Mesenchymal stem cell (in vitro differentiated cells and primary cell): ENCODE measurements at regions not wholly inside any gene's neighbourhood (a gene's known extent, or its start where the extent isn't known, plus 50 kb on each side); places are given as distances from the start of the nearest gene placed in this dataset.

Experiments used
- DNase-seq: peaks from one replicate; pipeline ENCODE4 v3.0.0-alpha.2; 2013
- H2AFZ ChIP-seq: one replicate; pipeline ENCODE4 v1.6.1; 2013; ENCODE audit warnings: low read depth, mild to moderate bottlenecking, control low read depth, inconsistent platforms, low read length, moderate library complexity
- H2AK5ac ChIP-seq: 2 replicates; pipeline ENCODE4 v1.6.1; 2013; ENCODE audit warnings: low read length, moderate library complexity, mild to moderate bottlenecking, inconsistent platforms; ENCODE audit not compliant: severe bottlenecking
- H2BK120ac ChIP-seq: one replicate; pipeline ENCODE4 v1.6.1; 2013; ENCODE audit warnings: low read depth, mild to moderate bottlenecking, inconsistent platforms, low read length, moderate library complexity
- H2BK12ac ChIP-seq, 2 experiments: one replicate each; pipeline ENCODE4 v1.6.1; 2013; ENCODE audit warnings: inconsistent platforms in 2 of 2, low read length in 2 of 2, mild to moderate bottlenecking in 2 of 2, moderate library complexity in 2 of 2, control low read depth in 1 of 2
- H2BK15ac ChIP-seq: one replicate; pipeline ENCODE4 v1.6.1; 2013; ENCODE audit warnings: mild to moderate bottlenecking, low read depth, inconsistent platforms; ENCODE audit not compliant: poor library complexity, severe bottlenecking
- H2BK5ac ChIP-seq: 2 replicates; pipeline ENCODE4 v1.6.1; 2013; ENCODE audit warnings: low read depth, mild to moderate bottlenecking, low read length, control low read depth, inconsistent platforms; ENCODE audit not compliant: poor library complexity, severe bottlenecking
- H3K14ac ChIP-seq, 2 experiments: one replicate each; pipeline ENCODE4 v1.6.1; 2013; ENCODE audit warnings: inconsistent platforms in 2 of 2, low read length in 2 of 2, control low read depth in 1 of 2, mild to moderate bottlenecking in 1 of 2, moderate library complexity in 1 of 2
- H3K18ac ChIP-seq, 2 experiments: one replicate each; pipeline ENCODE4 v1.6.1; 2013; ENCODE audit warnings: inconsistent platforms in 2 of 2, low read length in 2 of 2, control low read depth in 1 of 2, low read depth in 1 of 2, mild to moderate bottlenecking in 1 of 2
- H3K23ac ChIP-seq, 2 experiments: one replicate each; pipeline ENCODE4 v1.6.1; 2013; ENCODE audit warnings: inconsistent platforms in 2 of 2, low read length in 2 of 2, mild to moderate bottlenecking in 2 of 2, moderate library complexity in 2 of 2, control low read depth in 1 of 2
- H3K27ac ChIP-seq: 2 replicates; pipeline ENCODE4 v1.5.1; 2013; ENCODE audit warnings: mild to moderate bottlenecking, moderate library complexity, low read length, control low read depth, inconsistent platforms; ENCODE audit not compliant: poor library complexity, severe bottlenecking
- H3K27me3 ChIP-seq, 2 experiments: 2 replicates each; pipeline versions ENCODE4 v1.6.1 to v1.7.0; 2013; ENCODE audit warnings: low read length in 2 of 2, mild to moderate bottlenecking in 2 of 2, moderate library complexity in 2 of 2, control low read depth in 1 of 2, inconsistent platforms in 1 of 2; ENCODE audit not compliant: control insufficient read depth in 1 of 2, insufficient read depth in 1 of 2
- H3K36me3 ChIP-seq, 2 experiments: 2 replicates each; pipeline versions ENCODE4 v1.6.1 to v1.7.0; 2013; ENCODE audit warnings: low read length in 2 of 2, control low read depth in 1 of 2, inconsistent platforms in 1 of 2, low read depth in 1 of 2, mild to moderate bottlenecking in 1 of 2; ENCODE audit not compliant: insufficient read depth in 2 of 2, control insufficient read depth in 1 of 2
- H3K4ac ChIP-seq, 2 experiments: one replicate each; pipeline ENCODE4 v1.6.1; 2013; ENCODE audit warnings: inconsistent platforms in 2 of 2, low read length in 2 of 2, mild to moderate bottlenecking in 2 of 2, moderate library complexity in 2 of 2, control low read depth in 1 of 2, low read depth in 1 of 2
- H3K4me1 ChIP-seq: 2 replicates; pipeline ENCODE4 v1.6.1; 2013; ENCODE audit warnings: low read depth, low read length, control low read depth; ENCODE audit not compliant: control insufficient read depth, insufficient read depth
- H3K4me2 ChIP-seq: 2 replicates; pipeline ENCODE4 v1.6.1; 2013; ENCODE audit warnings: low read length, mild to moderate bottlenecking, inconsistent platforms; ENCODE audit not compliant: poor library complexity, severe bottlenecking
- H3K4me3 ChIP-seq, 2 experiments: 2 replicates each; pipeline versions ENCODE4 v1.5.1 to v1.7.0; 2013; ENCODE audit warnings: low read length in 2 of 2, mild to moderate bottlenecking in 2 of 2, control low read depth in 1 of 2, low read depth in 1 of 2; ENCODE audit not compliant: insufficient read depth in 1 of 2
- H3K79me1 ChIP-seq: replicated peaks from 2 replicates; pipeline ENCODE4 v1.6.1; 2013; ENCODE audit warnings: mild to moderate bottlenecking, control low read depth, low read length, inconsistent platforms; ENCODE audit not compliant: poor library complexity, severe bottlenecking
- H3K9ac ChIP-seq: 2 replicates; pipeline ENCODE4 v1.7.0; 2013; ENCODE audit warnings: mild to moderate bottlenecking, low read length, moderate library complexity
- H3K9me3 ChIP-seq: 2 replicates; pipeline ENCODE4 v1.7.0; 2013; ENCODE audit warnings: mild to moderate bottlenecking, low read length; ENCODE audit not compliant: control insufficient read depth
- H4K8ac ChIP-seq: one replicate; pipeline ENCODE4 v1.6.1; 2013; ENCODE audit warnings: inconsistent platforms, mild to moderate bottlenecking, low read length, moderate library complexity
- H4K91ac ChIP-seq: one replicate; pipeline ENCODE4 v1.6.1; 2013; ENCODE audit warnings: mild to moderate bottlenecking, low read length, inconsistent platforms
- WGBS: methylation state at CpG from one replicate; pipeline ENCODE4 v1.1.7; 2013; ENCODE audit warnings: mixed read lengths; 5-methylcytosine and 5-hydroxymethylcytosine counted together

DNA sequence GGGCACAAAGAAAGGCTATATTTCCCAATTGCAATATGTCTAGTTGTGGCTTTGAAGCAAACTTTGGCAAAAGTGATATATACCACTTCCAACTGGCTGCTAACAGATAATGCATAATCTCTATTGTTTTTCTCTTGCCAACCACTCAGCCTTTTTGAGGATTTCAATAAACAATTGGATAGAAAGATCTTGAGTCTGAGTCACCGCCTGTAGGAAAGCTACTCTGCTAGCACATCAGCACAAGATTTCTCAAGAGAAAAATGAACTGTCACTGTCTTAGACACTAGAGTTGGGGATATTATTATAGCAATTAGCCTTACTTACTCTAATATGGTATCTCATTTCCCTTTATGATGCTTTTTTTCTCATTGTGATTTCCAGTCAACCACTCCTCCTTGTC is 119.7 kb downstream of the SST start:
- Histone ChIP-seq H3K27ac (no peak overlapping the region), H4K91ac (no peak overlapping the region), H2BK5ac (no peak overlapping the region), H3K4me2 (no peak overlapping the region), H4K8ac (no peak overlapping the region), H3K14ac (no peak overlapping the region), H3K79me1 (no peaks in the 10 kb centered on the region), H2AK5ac (no peak overlapping the region), H2BK15ac (no peak overlapping the region), H3K9ac (no peak overlapping the region), H3K9me3 (no peaks in the 10 kb centered on the region), H2BK120ac (no peak overlapping the region), H3K4me1 (no peaks in the 10 kb centered on the region), H3K4ac (no peak overlapping the region), H3K27me3 (no peaks in the 10 kb centered on the region), H3K18ac (no peak overlapping the region), H3K23ac (no peak overlapping the region), H3K4me3 (no peak overlapping the region), H2BK12ac (no peak overlapping the region), H3K36me3 (no peaks in the 10 kb centered on the region), H2AFZ (no peak overlapping the region)
- DNase-seq: peak; percentile 9
- no CpG with 5 or more reads among the region's 1 CpG for WGBS

DNA sequence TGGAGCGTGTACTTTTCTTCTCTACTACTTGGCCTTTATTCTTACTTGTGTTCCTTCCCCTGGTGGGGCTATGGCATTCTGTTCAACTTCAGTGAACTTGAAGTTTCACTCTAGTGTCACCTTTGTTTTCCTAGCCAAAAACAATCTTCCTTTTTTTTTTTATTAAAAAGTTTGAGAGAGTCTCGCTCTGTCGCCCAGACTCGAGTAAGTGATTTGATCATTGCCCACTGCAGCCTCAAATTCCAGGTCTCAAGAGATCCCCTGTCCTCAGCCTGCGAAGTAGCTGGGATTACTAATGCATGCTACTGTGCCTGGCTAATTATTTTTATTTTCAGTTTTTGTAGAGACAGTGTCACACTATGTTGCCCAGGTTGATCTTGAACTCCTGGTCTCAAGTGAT is 124.8 kb downstream of the SST start:
- Histone ChIP-seq H3K23ac (no peak overlapping the region), H3K9me3 (no peaks in the 10 kb centered on the region), H3K18ac (no peak overlapping the region), H2BK5ac (no peak overlapping the region), H3K27ac (no peak overlapping the region), H4K8ac (no peak overlapping the region), H2BK120ac (no peak overlapping the region), H3K9ac (no peak overlapping the region), H3K14ac (no peak overlapping the region), H3K4me1 (no peaks in the 10 kb centered on the region), H3K4ac (no peak overlapping the region), H3K27me3 (no peaks in the 10 kb centered on the region), H2AFZ (no peak overlapping the region), H3K79me1 (no peaks in the 10 kb centered on the region), H2BK15ac (no peak overlapping the region), H3K36me3 (no peaks in the 10 kb centered on the region), H2BK12ac (no peak overlapping the region), H2AK5ac (no peak overlapping the region), H4K91ac (no peak overlapping the region), H3K4me3 (no peak overlapping the region), H3K4me2 (no peak overlapping the region)
- 90% methylated on average over 5 of the region's 5 CpGs for WGBS
- no peak for DNase-seq

DNA sequence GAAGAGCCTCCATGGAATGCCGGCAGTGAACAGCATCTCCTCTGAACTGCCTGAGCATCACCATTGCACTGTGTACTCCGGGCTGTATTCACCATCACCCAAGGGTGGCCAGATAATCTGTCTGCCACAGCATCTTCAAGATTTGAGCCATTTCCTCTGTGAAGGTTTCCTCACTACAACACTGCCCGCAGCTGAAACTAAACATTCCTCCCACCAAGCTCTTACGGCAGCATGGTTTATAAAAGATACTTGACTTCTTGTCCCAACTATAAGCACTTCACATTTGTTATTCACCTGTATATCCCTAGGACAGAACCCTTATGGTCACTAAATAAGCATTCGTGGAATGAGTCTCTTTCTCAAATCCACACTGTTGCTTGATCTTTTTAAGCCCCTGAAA is 125.9 kb downstream of the SST start:
- no peak overlapping the region for H3K27ac ChIP-seq
- H3K4me2 ChIP-seq: no peak overlapping the region
- H3K23ac ChIP-seq: no peak overlapping the region
- H3K4ac ChIP-seq: no peak overlapping the region
- H2BK12ac ChIP-seq: no peak overlapping the region
- WGBS: 95% methylated on average over 5 of the region's 5 CpGs
- H2BK120ac ChIP-seq: no peak overlapping the region
- H3K36me3 ChIP-seq: no peaks in the 10 kb centered on the region
- H3K18ac ChIP-seq: no peak overlapping the region
- no peaks in the 10 kb centered on the region for H3K4me1 ChIP-seq
- H3K9me3 ChIP-seq: no peaks in the 10 kb centered on the region
- H4K91ac ChIP-seq: no peak overlapping the region
- no peak overlapping the region for H2AFZ ChIP-seq
- no peaks in the 10 kb centered on the region for H3K79me1 ChIP-seq
- H2BK5ac ChIP-seq: no peak overlapping the region
- no peak overlapping the region for H2AK5ac ChIP-seq
- H3K9ac ChIP-seq: no peak overlapping the region
- H3K14ac ChIP-seq: no peak overlapping the region
- no peak overlapping the region for H3K4me3 ChIP-seq
- H4K8ac ChIP-seq: no peak overlapping the region
- H3K27me3 ChIP-seq: no peaks in the 10 kb centered on the region
- no peak overlapping the region for H2BK15ac ChIP-seq
- DNase-seq: no peak

DNA sequence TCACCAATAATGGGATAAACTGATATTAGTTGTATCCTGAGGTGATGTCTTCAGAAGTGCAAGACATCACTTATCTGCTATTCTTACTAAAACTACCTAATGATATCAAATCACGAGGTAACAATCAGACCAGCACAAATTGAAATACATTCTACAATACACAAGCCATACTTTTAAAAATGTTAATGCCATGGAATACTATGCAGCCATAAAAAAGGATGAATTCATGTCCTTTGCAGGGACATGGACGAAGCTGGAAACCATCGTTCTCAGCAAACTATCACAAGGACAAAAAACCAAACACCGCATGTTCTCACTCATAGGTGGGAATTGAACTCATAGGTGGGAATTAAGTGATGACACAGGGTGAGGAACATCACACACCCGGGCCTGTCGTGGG is 129.3 kb downstream of the SST start:
- Histone ChIP-seq H2BK15ac (no peak overlapping the region), H3K18ac (no peak overlapping the region), H4K8ac (no peak overlapping the region), H3K9me3 (no peaks in the 10 kb centered on the region), H3K79me1 (no peaks in the 10 kb centered on the region), H2AFZ (no peak overlapping the region), H3K4me1 (no peaks in the 10 kb centered on the region), H2AK5ac (no peak overlapping the region), H3K14ac (no peak overlapping the region), H4K91ac (no peak overlapping the region), H3K27ac (no peak overlapping the region), H2BK12ac (no peak overlapping the region), H3K36me3 (no peaks in the 10 kb centered on the region), H2BK5ac (no peak overlapping the region), H3K27me3 (no peaks in the 10 kb centered on the region), H3K23ac (no peak overlapping the region), H2BK120ac (no peak overlapping the region), H3K4ac (no peak overlapping the region), H3K4me3 (no peak overlapping the region), H3K9ac (no peak overlapping the region), H3K4me2 (no peak overlapping the region)
- 81% methylated on average over 2 of the region's 6 CpGs for WGBS
- DNase-seq: no peak
